Keratinocyte (primary cell): ENCODE measurements at regions not wholly inside any gene's neighbourhood (a gene's known extent, or its start where the extent isn't known, plus 50 kb on each side); places are given as distances from the start of the nearest gene placed in this dataset.
A peak's percentile ranks its signal among the peaks of the same experiment; 100 is the strongest.

ENCODE experiments used
- DNase-seq: peaks from one replicate; pipeline ENCODE4 v3.0.0-alpha.2; 2011; ENCODE audit warnings: low read depth, missing footprints, low spot score
- FAIRE-seq: peaks from 2 replicates; lab custom pipeline; 2011; peaks lifted over from hg19 to GRCh38; lab: Jason Lieb, UNC
- H2AFZ ChIP-seq: 2 replicates; pipeline ENCODE4 v1.6.0; 2012; ENCODE audit warnings: low read length, control low read depth, inconsistent platforms; ENCODE audit not compliant: control insufficient read depth
- H3K27ac ChIP-seq: 2 replicates; pipeline ENCODE4 v1.5.1; 2011; ENCODE audit warnings: low read length; ENCODE audit not compliant: control insufficient read depth, insufficient read depth
- H3K27me3 ChIP-seq: 3 replicates; pipeline ENCODE4 v1.6.0; 2011; ENCODE audit warnings: low read length; ENCODE audit not compliant: control insufficient read depth, insufficient read depth; ENCODE audit errors: extremely low read depth
- H3K36me3 ChIP-seq, 2 experiments: 2 replicates in 1 of 2; 3 replicates in 1 of 2; pipeline ENCODE4 v1.5.1; 2011; ENCODE audit warnings: low read length in 2 of 2, mild to moderate bottlenecking in 1 of 2; ENCODE audit not compliant: control insufficient read depth in 2 of 2, insufficient read depth in 2 of 2; ENCODE audit errors: extremely low read depth in 1 of 2
- H3K4me1 ChIP-seq: 3 replicates; pipeline ENCODE4 v1.5.1; 2011; ENCODE audit warnings: low read length; ENCODE audit not compliant: control insufficient read depth, insufficient read depth; ENCODE audit errors: extremely low read depth
- H3K4me2 ChIP-seq: 3 replicates; pipeline ENCODE4 v1.6.0; 2011; ENCODE audit warnings: low read depth, low read length; ENCODE audit not compliant: control insufficient read depth, insufficient read depth; ENCODE audit errors: extremely low read depth
- H3K4me3 ChIP-seq, 3 experiments: fragments of 200-600 bp in 1 of 3; sonication (generic) in 1 of 3; 2 replicates in 2 of 3; 3 replicates in 1 of 3; pipeline ENCODE4 v1.5.1; 2011 to 2016; ENCODE audit warnings: low read length in 3 of 3, mild to moderate bottlenecking in 3 of 3, control low read depth in 2 of 3, inconsistent platforms in 1 of 3, low read depth in 1 of 3, mixed read lengths in 1 of 3, mixed run types in 1 of 3, moderate library complexity in 1 of 3; ENCODE audit not compliant: control insufficient read depth in 2 of 3, insufficient read depth in 2 of 3; ENCODE audit errors: extremely low read depth in 1 of 3
- H3K79me2 ChIP-seq: 2 replicates; pipeline ENCODE4 v1.6.0; 2012; ENCODE audit warnings: low read length; ENCODE audit not compliant: control insufficient read depth, insufficient read depth
- H3K9ac ChIP-seq: 3 replicates; pipeline ENCODE4 v1.6.0; 2011; ENCODE audit warnings: low read length; ENCODE audit not compliant: control insufficient read depth, insufficient read depth; ENCODE audit errors: extremely low read depth
- H3K9me1 ChIP-seq: 3 replicates; pipeline ENCODE4 v1.6.0; 2011; ENCODE audit warnings: low read length; ENCODE audit not compliant: control insufficient read depth, insufficient read depth; ENCODE audit errors: extremely low read depth
- H3K9me3 ChIP-seq: 2 replicates; pipeline ENCODE4 v1.5.1; 2012; ENCODE audit warnings: low read depth, low read length; ENCODE audit not compliant: control insufficient read depth
- H4K20me1 ChIP-seq: 3 replicates; pipeline ENCODE4 v1.6.0; 2011; ENCODE audit warnings: low read length; ENCODE audit not compliant: control insufficient read depth, insufficient read depth; ENCODE audit errors: extremely low read depth
- EZH2 ChIP-seq: IDR thresholded peaks from one replicate; pipeline ENCODE4 v1.6.1; 2012; ENCODE audit warnings: inconsistent platforms, mild to moderate bottlenecking, low read length, moderate library complexity
- dilution Hi-C: fragments of 300-500 bp; cut with MboI; formaldehyde crosslinking; loops from one replicate; pipeline ENCODE4 v1.7.0; 2020; ENCODE audit warnings: low sequenced_read_pairs; ENCODE audit not compliant: extremely low pct_ligation_motif_present
- TF ChIP-seq, protein P1 (sequence below), 3 experiments: IDR thresholded peaks in 1 of 3; conservative IDR thresholded peaks in 1 of 3; optimal IDR thresholded peaks in 1 of 3; 2 replicates in 2 of 3; 3 replicates in 1 of 3; pipeline versions ENCODE3 to v1.5.1; 2011; ENCODE audit warnings: low read length in 3 of 3, mild to moderate bottlenecking in 3 of 3, moderate library complexity in 2 of 3, control low read depth in 1 of 3, inconsistent platforms in 1 of 3; ENCODE audit not compliant: insufficient read depth in 2 of 3; ENCODE audit errors: extremely low read depth in 1 of 3

DNA sequence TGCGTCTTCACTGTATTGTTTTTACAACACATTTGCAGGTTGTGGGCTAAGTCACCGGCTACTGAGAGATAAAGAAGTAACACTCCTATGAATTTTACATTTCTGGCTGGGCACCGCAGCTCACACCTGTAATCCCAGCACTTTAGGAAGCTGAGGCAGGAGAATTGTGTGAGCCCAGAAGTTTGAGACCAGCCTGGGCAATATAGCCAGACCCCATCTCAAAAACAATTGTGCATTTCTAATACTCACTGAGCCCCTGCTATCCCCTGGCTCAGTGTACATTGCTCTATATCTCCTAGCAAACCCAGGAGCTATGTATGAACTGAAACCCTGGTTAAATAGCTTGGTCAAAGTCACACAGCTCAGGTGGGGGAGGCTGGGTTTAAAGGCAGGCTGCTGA, 108.7 kb downstream of the ZNF281 start:
- DNase-seq, result no peak
- Histone ChIP-seq H4K20me1 (no peaks in the 10 kb centered on the region), H3K27ac (no peak overlapping the region), H3K9me3 (no peaks in the 10 kb centered on the region), H2AFZ (peak overlapping the region; percentile 99), H3K4me2 (peak overlapping the region; percentile 86), H3K79me2 (no peaks in the 10 kb centered on the region), H3K27me3 (no peaks in the 10 kb centered on the region), H3K4me3 (no peak overlapping the region), H3K9ac (no peak overlapping the region), H3K9me1 (no peaks in the 10 kb centered on the region), H3K36me3 (no peaks in the 10 kb centered on the region), H3K4me1 (peaks cover 4% of the 10 kb centered on the region)
- no peak for FAIRE-seq
- no peak for TF ChIP-seq EZH2
- TF ChIP-seq, protein P1, sequence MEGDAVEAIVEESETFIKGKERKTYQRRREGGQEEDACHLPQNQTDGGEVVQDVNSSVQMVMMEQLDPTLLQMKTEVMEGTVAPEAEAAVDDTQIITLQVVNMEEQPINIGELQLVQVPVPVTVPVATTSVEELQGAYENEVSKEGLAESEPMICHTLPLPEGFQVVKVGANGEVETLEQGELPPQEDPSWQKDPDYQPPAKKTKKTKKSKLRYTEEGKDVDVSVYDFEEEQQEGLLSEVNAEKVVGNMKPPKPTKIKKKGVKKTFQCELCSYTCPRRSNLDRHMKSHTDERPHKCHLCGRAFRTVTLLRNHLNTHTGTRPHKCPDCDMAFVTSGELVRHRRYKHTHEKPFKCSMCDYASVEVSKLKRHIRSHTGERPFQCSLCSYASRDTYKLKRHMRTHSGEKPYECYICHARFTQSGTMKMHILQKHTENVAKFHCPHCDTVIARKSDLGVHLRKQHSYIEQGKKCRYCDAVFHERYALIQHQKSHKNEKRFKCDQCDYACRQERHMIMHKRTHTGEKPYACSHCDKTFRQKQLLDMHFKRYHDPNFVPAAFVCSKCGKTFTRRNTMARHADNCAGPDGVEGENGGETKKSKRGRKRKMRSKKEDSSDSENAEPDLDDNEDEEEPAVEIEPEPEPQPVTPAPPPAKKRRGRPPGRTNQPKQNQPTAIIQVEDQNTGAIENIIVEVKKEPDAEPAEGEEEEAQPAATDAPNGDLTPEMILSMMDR (optimal IDR thresholded peaks at IDR 0.05 in 1 of 3, IDR thresholded peaks at IDR 0.05 in 1 of 3, conservative IDR thresholded peaks at IDR 0.05 in 1 of 3; ENCODE audit: extremely low read depth in 1 of 3, insufficient read depth in 2 of 3, low read length in 3 of 3), result no peak
- dilution Hi-C loops, result no loop called here

DNA sequence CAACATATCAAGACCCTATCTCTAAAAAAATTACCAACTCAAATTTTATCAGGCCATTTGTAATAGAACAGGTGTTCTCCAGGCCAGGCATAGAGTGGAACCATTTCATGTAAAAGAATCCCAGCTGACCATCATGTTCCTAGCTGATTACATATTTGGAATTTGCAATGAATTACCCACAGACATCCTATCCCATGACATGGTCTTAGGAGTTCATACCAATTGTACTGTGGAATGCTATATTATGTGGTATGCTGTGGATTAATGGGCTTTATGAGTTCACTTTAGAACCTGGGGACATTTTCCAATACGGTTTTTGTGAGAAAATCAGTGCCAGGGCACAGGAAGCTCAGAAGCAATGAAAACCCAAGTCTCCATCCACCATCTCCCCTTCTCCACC, 110.3 kb downstream of the ZNF281 start:
- no peak overlapping the region for H3K9ac ChIP-seq
- no peak overlapping the region for H3K4me3 ChIP-seq
- H3K4me1 ChIP-seq, result peaks cover 4% of the 10 kb centered on the region
- no peak overlapping the region for H3K4me2 ChIP-seq
- no peak overlapping the region for H2AFZ ChIP-seq
- no peaks in the 10 kb centered on the region for H3K36me3 ChIP-seq
- no peaks in the 10 kb centered on the region for H3K9me1 ChIP-seq
- TF ChIP-seq EZH2, result no peak
- TF ChIP-seq, protein P1 (optimal IDR thresholded peaks at IDR 0.05 in 1 of 3, IDR thresholded peaks at IDR 0.05 in 1 of 3, conservative IDR thresholded peaks at IDR 0.05 in 1 of 3; ENCODE audit: extremely low read depth in 1 of 3, insufficient read depth in 2 of 3, low read length in 3 of 3), result no peak
- no peak overlapping the region for H3K27ac ChIP-seq
- H3K9me3 ChIP-seq, result no peaks in the 10 kb centered on the region
- no peaks in the 10 kb centered on the region for H3K79me2 ChIP-seq
- DNase-seq (no peak), FAIRE-seq (no peak)
- dilution Hi-C loops, result no loop called here
- H3K27me3 ChIP-seq, result no peaks in the 10 kb centered on the region
- H4K20me1 ChIP-seq, result no peaks in the 10 kb centered on the region
